ENCODE measurements at regions not wholly inside any gene's neighbourhood (a gene's known extent, or its start where the extent isn't known, plus 50 kb on each side); places are given as distances from the start of the nearest gene placed in this dataset.

- intact Hi-C loops (cut with micrococcal nuclease): no loop called here
- DNase-seq (no peak), ATAC-seq (no peak)
Observed at GRCh38 chr4:85222561-85222960, 252.4 kb upstream of the ARHGAP24 start.

- no peak for DNase-seq
- no peak for ATAC-seq
- intact Hi-C loops (cut with micrococcal nuclease): no loop called here
Observed at GRCh38 chr4:85228264-85228663, 246.7 kb upstream of the ARHGAP24 start.

- ATAC-seq (no peak), DNase-seq (no peak)
- intact Hi-C loops (cut with micrococcal nuclease): no loop called here
Observed at GRCh38 chr4:85233516-85233915, 241.4 kb upstream of the ARHGAP24 start.

- ATAC-seq (no peak), DNase-seq (no peak)
- intact Hi-C loops (cut with micrococcal nuclease): no loop called here
Observed at GRCh38 chr4:85243857-85244256, 231.1 kb upstream of the ARHGAP24 start.

GRCh38 chr4:85244638-85245037, 230.3 kb upstream of the ARHGAP24 start:
- no peak for DNase-seq
- intact Hi-C loops (cut with micrococcal nuclease): no loop called here
- ATAC-seq: no peak

- intact Hi-C loops (cut with micrococcal nuclease): no loop called here
- ATAC-seq (no peak), DNase-seq (no peak)
Observed at GRCh38 chr4:85246055-85246454, 228.9 kb upstream of the ARHGAP24 start.

GRCh38 chr4:85250852-85251251, 224.1 kb upstream of the ARHGAP24 start:
- ATAC-seq (no peak), DNase-seq (no peak)
- intact Hi-C loops (cut with micrococcal nuclease): no loop called here

GRCh38 chr4:85257817-85258370, 217.1 kb upstream of the ARHGAP24 start:
- ATAC-seq (no peak), DNase-seq (no peak)
- intact Hi-C loops (cut with micrococcal nuclease): no loop called here

GRCh38 chr4:85260064-85260463, 214.9 kb upstream of the ARHGAP24 start:
- intact Hi-C loops (cut with micrococcal nuclease): no loop called here
- no peak for ATAC-seq
- no peak for DNase-seq

GRCh38 chr4:85265234-85265633, 209.7 kb upstream of the ARHGAP24 start:
- ATAC-seq: no peak
- intact Hi-C loops (cut with micrococcal nuclease): no loop called here
- DNase-seq: no peak

GRCh38 chr4:85268188-85268587, 206.8 kb upstream of the ARHGAP24 start:
- intact Hi-C loops (cut with micrococcal nuclease): no loop called here
- ATAC-seq: no peak
- no peak for DNase-seq

- DNase-seq: no peak
- ATAC-seq: no peak
- intact Hi-C loops (cut with micrococcal nuclease): no loop called here
Observed at GRCh38 chr4:85268961-85269360, 206.0 kb upstream of the ARHGAP24 start.

GRCh38 chr4:85274955-85275354, 200.0 kb upstream of the ARHGAP24 start:
- intact Hi-C loops (cut with micrococcal nuclease): no loop called here
- no peak for ATAC-seq

GRCh38 chr4:85280963-85281362, 194.0 kb upstream of the ARHGAP24 start:
- no peak for ATAC-seq
- intact Hi-C loops (cut with micrococcal nuclease): no loop called here
- DNase-seq: no peak

More at GRCh38 chr4:85274955-85275354, 200.0 kb upstream of the ARHGAP24 start:
- DNase-seq: no peak

- no peak for ATAC-seq
- DNase-seq: no peak
- intact Hi-C loops (cut with micrococcal nuclease): no loop called here
Observed at GRCh38 chr4:85291226-85291625, 183.7 kb upstream of the ARHGAP24 start.

GRCh38 chr4:85298037-85298436, 176.9 kb upstream of the ARHGAP24 start:
- intact Hi-C loops (cut with micrococcal nuclease): no loop called here
- ATAC-seq (no peak), DNase-seq (no peak)

GRCh38 chr4:85302193-85302736, 172.7 kb upstream of the ARHGAP24 start:
- DNase-seq (no peak), ATAC-seq (no peak)
- intact Hi-C loops (cut with micrococcal nuclease): no loop called here

- DNase-seq: no peak
- ATAC-seq: no peak
- intact Hi-C loops (cut with micrococcal nuclease): no loop called here
Observed at GRCh38 chr4:85302756-85303155, 172.2 kb upstream of the ARHGAP24 start.

- ATAC-seq (no peak), DNase-seq (no peak)
- intact Hi-C loops (cut with micrococcal nuclease): no loop called here
Observed at GRCh38 chr4:85318415-85318814, 156.5 kb upstream of the ARHGAP24 start.

- DNase-seq (no peak), ATAC-seq (no peak)
- intact Hi-C loops (cut with micrococcal nuclease): no loop called here
Observed at GRCh38 chr4:85358831-85359230, 116.1 kb upstream of the ARHGAP24 start.

- intact Hi-C loops (cut with micrococcal nuclease): loop anchor here (10.0 kb wide), 1 partner anchor 218 kb away; no protein-coding TSS in a partner anchor
- ATAC-seq (no peak), DNase-seq (no peak)
Observed at GRCh38 chr4:85362550-85362949, 112.4 kb upstream of the ARHGAP24 start.

- ATAC-seq (no peak), DNase-seq (no peak)
- intact Hi-C loops (cut with micrococcal nuclease): loop anchor here (10.0 kb wide), 1 partner anchor 223 kb away; no protein-coding TSS in a partner anchor
Observed at GRCh38 chr4:85367815-85368214, 107.1 kb upstream of the ARHGAP24 start.
